ENCODE measurements at regions not wholly inside any gene's neighbourhood (a gene's known extent, or its start where the extent isn't known, plus 50 kb on each side); places are given as distances from the start of the nearest gene placed in this dataset.

- H3K27me3 Mint-ChIP-seq (ENCODE audit: unreplicated experiment), result no peaks in the 10 kb centered on the region
- no peak for DNase-seq
- H3K36me3 Mint-ChIP-seq (ENCODE audit: unreplicated experiment), result no peaks in the 10 kb centered on the region
- no peak overlapping the region for H3K4me3 Mint-ChIP-seq (ENCODE audit: unreplicated experiment)
- no peak overlapping the region for H3K27ac Mint-ChIP-seq (ENCODE audit: unreplicated experiment)
- no peak for TF ChIP-seq CTCF (IDR thresholded peaks at IDR 0.05; ENCODE audit: partially characterized antibody, unreplicated experiment)
- no peaks in the 10 kb centered on the region for H3K4me1 Mint-ChIP-seq (ENCODE audit: low read depth, unreplicated experiment)
- no peaks in the 10 kb centered on the region for H3K9me3 Mint-ChIP-seq (ENCODE audit: unreplicated experiment)
These were observed 185.5 kb upstream of the SOX9 start for GRCh38 chr17:71935341-71935740.

- TF ChIP-seq CTCF (IDR thresholded peaks at IDR 0.05; ENCODE audit: partially characterized antibody, unreplicated experiment), result no peak
- no peak overlapping the region for H3K4me3 Mint-ChIP-seq (ENCODE audit: unreplicated experiment)
- no peaks in the 10 kb centered on the region for H3K4me1 Mint-ChIP-seq (ENCODE audit: low read depth, unreplicated experiment)
- no peaks in the 10 kb centered on the region for H3K9me3 Mint-ChIP-seq (ENCODE audit: unreplicated experiment)
- H3K36me3 Mint-ChIP-seq (ENCODE audit: unreplicated experiment), result no peaks in the 10 kb centered on the region
- DNase-seq, result no peak
- no peak overlapping the region for H3K27ac Mint-ChIP-seq (ENCODE audit: unreplicated experiment)
- no peaks in the 10 kb centered on the region for H3K27me3 Mint-ChIP-seq (ENCODE audit: unreplicated experiment)
These were observed 183.8 kb upstream of the SOX9 start for GRCh38 chr17:71936977-71937376.

- TF ChIP-seq CTCF (IDR thresholded peaks at IDR 0.05; ENCODE audit: partially characterized antibody, unreplicated experiment), result no peak
- no peaks in the 10 kb centered on the region for H3K27me3 Mint-ChIP-seq (ENCODE audit: unreplicated experiment)
- DNase-seq, result no peak
These were observed 182.9 kb upstream of the SOX9 start for GRCh38 chr17:71937914-71938313.

GRCh38 chr17:71938340-71939010 is 182.3 kb upstream of the SOX9 start:
- H3K27ac Mint-ChIP-seq (ENCODE audit: unreplicated experiment), result no peak overlapping the region
- no peaks in the 10 kb centered on the region for H3K27me3 Mint-ChIP-seq (ENCODE audit: unreplicated experiment)
- DNase-seq, result no peak
- no peak for TF ChIP-seq CTCF (IDR thresholded peaks at IDR 0.05; ENCODE audit: partially characterized antibody, unreplicated experiment)
- H3K36me3 Mint-ChIP-seq (ENCODE audit: unreplicated experiment), result peaks cover under 1% of the 10 kb centered on the region
- H3K4me3 Mint-ChIP-seq (ENCODE audit: unreplicated experiment), result no peak overlapping the region
- H3K9me3 Mint-ChIP-seq (ENCODE audit: unreplicated experiment), result no peaks in the 10 kb centered on the region
- H3K4me1 Mint-ChIP-seq (ENCODE audit: low read depth, unreplicated experiment), result no peaks in the 10 kb centered on the region

More at GRCh38 chr17:71937914-71938313, 182.9 kb upstream of the SOX9 start:
- Mint-ChIP-seq H3K36me3 (ENCODE audit: unreplicated experiment) (no peaks in the 10 kb centered on the region), H3K4me3 (ENCODE audit: unreplicated experiment) (no peak overlapping the region), H3K4me1 (ENCODE audit: low read depth, unreplicated experiment) (no peaks in the 10 kb centered on the region), H3K27ac (ENCODE audit: unreplicated experiment) (no peak overlapping the region), H3K9me3 (ENCODE audit: unreplicated experiment) (no peaks in the 10 kb centered on the region)

- DNase-seq, result no peak
- TF ChIP-seq CTCF (IDR thresholded peaks at IDR 0.05; ENCODE audit: partially characterized antibody, unreplicated experiment), result no peak
- Mint-ChIP-seq H3K4me1 (ENCODE audit: low read depth, unreplicated experiment) (no peaks in the 10 kb centered on the region), H3K4me3 (ENCODE audit: unreplicated experiment) (no peak overlapping the region), H3K27me3 (ENCODE audit: unreplicated experiment) (no peaks in the 10 kb centered on the region), H3K9me3 (ENCODE audit: unreplicated experiment) (peaks cover 2% of the 10 kb centered on the region), H3K36me3 (ENCODE audit: unreplicated experiment) (peaks cover 21% of the 10 kb centered on the region), H3K27ac (ENCODE audit: unreplicated experiment) (no peak overlapping the region)
These were observed 178.9 kb upstream of the SOX9 start for GRCh38 chr17:71941920-71942319.

All from glutamatergic neuron (in vitro differentiated cells).